ENCODE measurements at regions not wholly inside any gene's neighbourhood (a gene's known extent, or its start where the extent isn't known, plus 50 kb on each side); places are given as distances from the start of the nearest gene placed in this dataset.

- H3K27me3 ChIP-seq: no peaks in the 10 kb centered on the region
- DNase-seq (no peak), ATAC-seq (no peak)
- intact Hi-C loops (cut with DNase I): no loop called here
- TF ChIP-seq, protein P1, sequence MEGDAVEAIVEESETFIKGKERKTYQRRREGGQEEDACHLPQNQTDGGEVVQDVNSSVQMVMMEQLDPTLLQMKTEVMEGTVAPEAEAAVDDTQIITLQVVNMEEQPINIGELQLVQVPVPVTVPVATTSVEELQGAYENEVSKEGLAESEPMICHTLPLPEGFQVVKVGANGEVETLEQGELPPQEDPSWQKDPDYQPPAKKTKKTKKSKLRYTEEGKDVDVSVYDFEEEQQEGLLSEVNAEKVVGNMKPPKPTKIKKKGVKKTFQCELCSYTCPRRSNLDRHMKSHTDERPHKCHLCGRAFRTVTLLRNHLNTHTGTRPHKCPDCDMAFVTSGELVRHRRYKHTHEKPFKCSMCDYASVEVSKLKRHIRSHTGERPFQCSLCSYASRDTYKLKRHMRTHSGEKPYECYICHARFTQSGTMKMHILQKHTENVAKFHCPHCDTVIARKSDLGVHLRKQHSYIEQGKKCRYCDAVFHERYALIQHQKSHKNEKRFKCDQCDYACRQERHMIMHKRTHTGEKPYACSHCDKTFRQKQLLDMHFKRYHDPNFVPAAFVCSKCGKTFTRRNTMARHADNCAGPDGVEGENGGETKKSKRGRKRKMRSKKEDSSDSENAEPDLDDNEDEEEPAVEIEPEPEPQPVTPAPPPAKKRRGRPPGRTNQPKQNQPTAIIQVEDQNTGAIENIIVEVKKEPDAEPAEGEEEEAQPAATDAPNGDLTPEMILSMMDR (IDR thresholded peaks at IDR 0.05): no peak
- no peak overlapping the region for H3K4me3 ChIP-seq
- no peaks in the 10 kb centered on the region for H3K4me1 ChIP-seq
- H3K9me3 ChIP-seq: no peaks in the 10 kb centered on the region
- no peaks in the 10 kb centered on the region for H3K36me3 ChIP-seq
- H3K27ac ChIP-seq: no peak overlapping the region
These were observed 724.4 kb upstream of the ROBO1 start for GRCh38 chr3:80492162-80492561.

DNA sequence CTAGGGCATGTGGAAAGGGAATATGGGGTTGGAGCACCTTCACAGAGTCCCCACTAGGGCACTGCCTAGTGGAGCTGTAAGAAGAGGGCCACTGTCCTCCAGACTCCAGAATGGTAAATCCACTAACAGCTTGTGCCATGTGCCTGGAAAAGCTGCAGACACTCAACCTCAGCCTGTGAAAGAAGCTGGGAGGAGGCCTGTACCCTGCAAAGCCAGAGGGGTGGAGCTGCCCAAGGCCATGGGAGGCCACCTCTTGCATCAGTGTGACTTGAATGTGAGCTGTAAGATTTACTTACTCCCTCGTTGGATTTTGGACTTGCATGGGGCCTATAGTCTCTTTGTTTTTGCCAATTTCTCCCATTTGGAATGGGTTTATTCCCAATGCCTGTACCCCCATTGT lies 705.2 kb upstream of the ROBO1 start:
- TF ChIP-seq, protein P1 (IDR thresholded peaks at IDR 0.05): no peak
- intact Hi-C loops (cut with DNase I): no loop called here
- no peaks in the 10 kb centered on the region for H3K9me3 ChIP-seq

DNA sequence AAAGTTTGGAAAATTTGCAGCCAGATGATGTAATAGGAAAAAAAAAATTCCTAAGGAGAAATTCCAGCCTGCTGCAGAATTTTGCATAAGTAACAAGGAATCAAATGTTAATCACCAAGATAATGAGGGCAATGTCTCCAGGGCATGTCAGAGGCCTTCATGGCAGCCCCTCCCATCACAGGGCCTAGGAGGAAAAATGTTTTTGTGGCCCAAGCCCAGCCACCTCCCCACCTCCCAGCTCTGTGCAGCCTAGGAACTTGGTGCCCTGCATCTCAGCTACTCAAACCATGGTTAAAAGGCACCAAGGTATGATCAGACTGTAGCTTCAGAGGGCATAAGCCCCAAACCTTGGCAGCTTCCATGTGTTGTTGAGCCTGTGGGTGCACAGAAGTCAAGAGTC lies 704.7 kb upstream of the ROBO1 start:
- Histone ChIP-seq H3K4me3 (no peak overlapping the region), H3K27ac (no peak overlapping the region), H3K9me3 (no peaks in the 10 kb centered on the region), H3K27me3 (no peaks in the 10 kb centered on the region), H3K36me3 (no peaks in the 10 kb centered on the region), H3K4me1 (no peaks in the 10 kb centered on the region)
- ATAC-seq (no peak), DNase-seq (no peak)
- TF ChIP-seq, protein P1 (IDR thresholded peaks at IDR 0.05): no peak
- intact Hi-C loops (cut with DNase I): no loop called here

More for the DNA sequence above, 705.2 kb upstream of the ROBO1 start:
- no peak overlapping the region for H3K27ac ChIP-seq
- DNase-seq (no peak), ATAC-seq (no peak)
- H3K4me1 ChIP-seq: no peaks in the 10 kb centered on the region
- H3K27me3 ChIP-seq: no peaks in the 10 kb centered on the region
- no peak overlapping the region for H3K4me3 ChIP-seq
- no peaks in the 10 kb centered on the region for H3K36me3 ChIP-seq

GRCh38 chr3:80470433-80470832 lies 702.6 kb upstream of the ROBO1 start:
- TF ChIP-seq, protein P1 (IDR thresholded peaks at IDR 0.05): no peak
- H3K4me3 ChIP-seq: no peak overlapping the region
- intact Hi-C loops (cut with DNase I): no loop called here
- DNase-seq (no peak), ATAC-seq (no peak)
- no peaks in the 10 kb centered on the region for H3K27me3 ChIP-seq
- H3K36me3 ChIP-seq: no peaks in the 10 kb centered on the region
- H3K27ac ChIP-seq: no peak overlapping the region
- no peaks in the 10 kb centered on the region for H3K4me1 ChIP-seq
- peaks cover 7% of the 10 kb centered on the region for H3K9me3 ChIP-seq

- intact Hi-C loops (cut with DNase I): no loop called here
These were observed 697.9 kb upstream of the ROBO1 start for GRCh38 chr3:80465746-80466145.

More at GRCh38 chr3:80465746-80466145, 697.9 kb upstream of the ROBO1 start:
- TF ChIP-seq, protein P1 (IDR thresholded peaks at IDR 0.05): no peak
- Histone ChIP-seq H3K27me3 (no peaks in the 10 kb centered on the region), H3K4me1 (no peaks in the 10 kb centered on the region), H3K4me3 (no peak overlapping the region), H3K36me3 (no peaks in the 10 kb centered on the region), H3K9me3 (peaks cover 7% of the 10 kb centered on the region), H3K27ac (no peak overlapping the region)
- DNase-seq: no peak
- ATAC-seq: no peak

All from upper lobe of right lung (tissue), 1 donor.